C4-2B (cell line): ENCODE measurements at regions not wholly inside any gene's neighbourhood (a gene's known extent, or its start where the extent isn't known, plus 50 kb on each side); places are given as distances from the start of the nearest gene placed in this dataset.

ENCODE experiments used
- CTCF ChIP-seq: fragments of 450-650 bp; conservative IDR thresholded peaks from 2 replicates; pipeline ENCODE4 v1.5.1; 2017; ENCODE audit warnings: mild to moderate bottlenecking
- ZFX ChIP-seq: fragments of 450-650 bp; IDR thresholded peaks from 2 replicates; pipeline ENCODE4 v1.6.1; 2017

GRCh38 chr3:18477620-18478019, 52.5 kb upstream of the SATB1 start:
- no peak for TF ChIP-seq CTCF
- TF ChIP-seq ZFX, result no peak
